ENCODE measurements at regions not wholly inside any gene's neighbourhood (a gene's known extent, or its start where the extent isn't known, plus 50 kb on each side); places are given as distances from the start of the nearest gene placed in this dataset.
A peak's percentile ranks its signal among the peaks of the same experiment; 100 is the strongest.

DNA sequence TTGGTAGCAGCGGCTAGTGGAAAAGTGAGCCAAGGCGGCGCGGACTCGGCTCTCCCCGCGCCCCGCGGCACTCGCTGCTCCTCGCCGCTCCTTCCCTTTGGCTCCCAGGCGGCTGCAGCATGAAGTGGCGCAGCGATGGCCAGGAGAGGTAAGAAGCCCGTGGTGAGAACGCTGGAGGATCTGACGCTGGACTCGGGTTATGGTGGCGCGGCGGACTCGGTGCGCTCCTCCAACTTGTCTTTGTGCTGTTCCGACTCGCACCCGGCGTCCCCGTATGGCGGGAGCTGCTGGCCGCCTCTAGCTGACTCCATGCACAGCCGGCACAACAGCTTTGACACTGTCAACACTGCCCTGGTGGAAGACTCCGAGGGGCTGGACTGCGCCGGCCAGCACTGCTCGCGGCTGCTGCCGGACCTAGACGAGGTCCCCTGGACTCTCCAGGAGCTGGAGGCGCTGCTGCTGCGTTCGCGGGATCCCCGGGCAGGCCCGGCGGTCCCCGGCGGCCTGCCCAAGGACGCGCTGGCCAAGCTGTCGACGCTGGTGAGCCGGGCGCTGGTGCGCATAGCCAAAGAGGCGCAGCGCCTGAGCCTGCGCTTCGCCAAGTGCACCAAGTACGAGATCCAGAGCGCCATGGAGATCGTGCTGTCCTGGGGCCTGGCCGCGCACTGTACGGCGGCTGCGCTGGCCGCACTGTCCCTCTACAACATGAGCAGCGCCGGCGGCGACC is 225.6 kb upstream of the CRY1 start:
- DNase-seq (ENCODE audit: low read depth in 4 of 4, low spot score in 3 of 4) = peak in 1 of 4 donors; percentile 45

DNA sequence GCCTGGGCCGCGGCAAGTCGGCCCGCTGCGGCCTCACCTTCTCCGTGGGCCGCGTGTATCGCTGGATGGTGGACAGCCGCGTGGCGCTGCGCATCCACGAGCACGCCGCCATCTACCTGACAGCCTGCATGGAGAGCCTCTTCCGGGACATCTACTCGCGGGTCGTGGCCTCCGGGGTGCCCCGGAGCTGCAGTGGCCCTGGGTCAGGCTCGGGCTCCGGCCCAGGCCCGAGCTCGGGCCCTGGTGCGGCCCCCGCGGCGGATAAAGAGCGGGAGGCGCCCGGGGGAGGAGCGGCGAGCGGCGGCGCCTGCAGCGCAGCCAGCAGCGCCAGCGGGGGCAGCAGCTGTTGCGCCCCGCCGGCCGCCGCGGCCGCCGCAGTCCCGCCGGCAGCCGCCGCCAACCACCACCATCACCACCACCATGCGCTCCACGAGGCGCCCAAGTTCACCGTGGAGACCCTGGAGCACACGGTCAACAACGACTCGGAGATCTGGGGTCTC is 226.2 kb upstream of the CRY1 start:
- DNase-seq (ENCODE audit: low read depth in 4 of 4, low spot score in 3 of 4) = no peak

DNA sequence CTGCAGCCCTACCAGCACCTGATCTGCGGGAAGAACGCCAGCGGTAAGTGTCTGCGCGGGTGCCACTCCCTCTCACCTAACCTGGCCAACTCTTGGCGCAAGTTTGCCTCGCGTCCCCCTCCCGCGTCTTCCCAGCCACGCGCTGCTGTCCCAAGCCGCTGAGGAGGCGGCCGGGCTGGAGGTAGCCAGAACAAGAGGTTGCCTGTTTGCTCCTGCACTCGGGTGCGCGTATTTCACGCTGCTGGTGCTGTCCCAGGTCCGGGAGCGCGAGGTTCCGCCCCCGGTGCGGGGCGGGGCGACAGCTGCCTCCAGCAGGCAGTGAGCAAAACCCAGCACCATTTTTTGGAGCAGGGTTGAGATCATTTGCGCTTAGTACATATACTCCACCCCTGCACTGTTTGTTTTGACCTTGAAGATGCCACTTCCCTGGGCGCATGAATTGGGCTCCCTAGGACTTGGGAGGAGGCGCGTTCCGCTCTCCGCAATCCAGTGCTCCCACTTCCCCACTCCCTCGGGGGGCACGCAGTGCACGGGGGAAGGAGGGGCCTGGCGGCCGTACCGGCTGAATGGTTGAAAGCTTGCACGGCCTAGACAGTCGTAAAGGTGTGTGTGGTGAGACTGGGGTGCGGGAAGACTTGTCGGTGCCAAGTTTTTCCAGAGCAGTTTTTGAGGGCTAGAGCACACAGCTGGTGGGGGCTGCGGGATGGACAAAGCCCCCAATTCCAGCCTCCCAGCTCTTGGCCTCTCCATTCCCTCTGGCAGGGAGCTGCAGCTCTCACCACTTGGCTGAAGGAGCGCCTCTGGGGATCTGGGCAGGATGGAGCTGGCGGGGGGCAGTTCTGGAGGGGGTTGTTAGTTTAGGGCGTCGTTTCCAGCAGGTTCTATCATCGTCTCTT is 226.9 kb upstream of the CRY1 start:
- DNase-seq (ENCODE audit: low read depth in 4 of 4, low spot score in 3 of 4) = peak in 1 of 4 donors; percentile 18

DNA sequence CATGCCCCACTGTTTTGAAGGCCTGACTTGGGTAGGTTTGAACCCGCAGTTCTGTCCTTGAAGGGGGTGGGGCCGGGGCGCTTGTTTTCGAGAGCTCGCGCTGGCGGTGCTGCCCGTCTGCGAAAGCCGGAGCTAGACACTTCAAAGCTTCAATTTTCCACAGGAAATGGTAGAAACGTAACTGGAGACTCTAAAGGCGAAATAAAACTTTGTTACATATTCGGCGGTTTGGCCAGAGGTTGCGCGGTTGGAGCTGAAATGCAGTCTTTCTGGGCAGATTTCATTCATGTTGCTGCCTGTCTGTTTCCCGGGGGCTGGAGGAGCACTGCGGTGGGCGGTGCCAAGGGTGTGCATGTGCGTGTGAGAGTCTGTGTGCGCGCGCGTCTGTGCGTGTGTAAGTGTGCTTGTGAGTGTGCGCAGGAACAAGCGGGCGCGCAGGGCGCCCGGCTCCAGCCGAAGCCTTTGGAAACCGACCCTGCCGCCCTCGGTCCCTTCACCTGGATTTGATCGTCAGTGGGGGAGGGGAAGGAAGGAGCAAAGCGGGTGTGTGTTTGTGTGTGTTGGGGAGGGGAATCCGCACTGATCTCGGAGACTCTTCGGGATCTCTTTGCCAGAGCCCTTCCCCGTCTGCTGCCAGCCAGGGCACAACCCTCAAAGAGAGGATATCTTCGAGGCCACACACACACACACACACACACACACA is 227.7 kb upstream of the CRY1 start:
- DNase-seq (ENCODE audit: low read depth in 4 of 4, low spot score in 3 of 4) = peak in 1 of 4 donors; percentile 18

DNA sequence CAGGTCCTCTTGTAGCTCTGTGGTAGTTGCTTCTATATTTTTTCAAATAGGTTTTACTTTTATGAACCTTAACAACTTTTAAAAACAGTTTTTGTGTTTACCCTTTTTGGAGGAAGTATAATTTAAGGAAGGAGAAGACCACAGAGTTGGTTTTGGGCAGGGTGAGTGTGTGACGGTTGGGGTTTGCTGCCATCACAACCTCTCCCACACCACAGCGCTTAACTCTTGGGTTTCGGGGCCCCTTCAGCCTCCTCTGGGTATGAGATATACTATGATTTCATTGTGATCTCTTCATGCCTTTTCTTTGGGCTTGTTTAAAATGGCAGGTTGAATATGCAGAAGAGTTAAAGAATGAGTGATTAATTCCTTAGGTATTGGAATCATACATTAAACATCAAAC is 228.7 kb upstream of the CRY1 start:
- no peak for DNase-seq (ENCODE audit: low read depth in 4 of 4, low spot score in 3 of 4)

DNA sequence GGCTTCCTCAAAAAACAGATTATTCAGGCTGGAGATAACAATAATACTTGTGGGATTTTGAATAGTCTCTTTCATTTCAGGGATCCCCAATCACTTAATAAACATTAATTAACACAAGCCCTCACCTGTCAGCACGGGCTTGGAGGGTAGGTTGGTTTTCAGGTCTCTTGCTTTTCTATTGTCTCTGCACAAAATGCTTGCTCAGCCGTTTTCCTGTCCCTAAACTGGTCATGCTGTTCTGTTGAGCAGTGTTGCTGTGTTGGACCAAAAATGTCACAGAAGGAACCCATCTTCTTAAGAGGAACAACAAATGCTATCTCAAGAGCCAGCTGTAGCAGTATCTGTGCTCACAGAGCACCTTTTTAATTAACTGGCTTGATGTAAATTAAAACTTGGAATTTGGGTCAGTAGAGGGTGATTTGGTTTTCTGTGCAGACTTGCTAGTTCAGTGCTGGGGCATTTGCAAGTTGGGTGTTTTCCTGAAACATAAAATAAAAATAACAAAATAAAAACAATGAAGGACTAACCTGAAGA is 231.8 kb upstream of the CRY1 start:
- DNase-seq (ENCODE audit: low read depth in 4 of 4, low spot score in 3 of 4) = no peak

DNA sequence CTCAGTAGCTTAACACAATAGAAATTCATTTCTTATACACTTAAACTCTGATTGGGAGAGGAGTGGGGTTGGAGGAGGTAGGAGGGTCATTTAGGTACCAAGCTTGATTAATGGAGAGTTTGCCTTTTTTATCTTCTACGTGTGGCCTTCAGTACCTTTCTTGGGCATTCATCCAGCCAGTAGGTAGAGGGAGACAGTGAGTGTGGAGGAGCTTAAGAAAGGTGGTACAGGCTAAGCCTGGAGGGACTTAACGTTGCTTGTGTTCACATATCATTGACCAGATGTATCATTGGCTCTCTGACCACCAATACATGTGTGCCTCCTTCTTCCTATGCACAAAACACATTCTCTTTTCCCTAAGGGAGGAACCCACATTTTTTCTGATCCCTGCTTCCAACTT is 232.9 kb upstream of the CRY1 start:
- DNase-seq (ENCODE audit: low read depth in 4 of 4, low spot score in 3 of 4) = no peak

DNA sequence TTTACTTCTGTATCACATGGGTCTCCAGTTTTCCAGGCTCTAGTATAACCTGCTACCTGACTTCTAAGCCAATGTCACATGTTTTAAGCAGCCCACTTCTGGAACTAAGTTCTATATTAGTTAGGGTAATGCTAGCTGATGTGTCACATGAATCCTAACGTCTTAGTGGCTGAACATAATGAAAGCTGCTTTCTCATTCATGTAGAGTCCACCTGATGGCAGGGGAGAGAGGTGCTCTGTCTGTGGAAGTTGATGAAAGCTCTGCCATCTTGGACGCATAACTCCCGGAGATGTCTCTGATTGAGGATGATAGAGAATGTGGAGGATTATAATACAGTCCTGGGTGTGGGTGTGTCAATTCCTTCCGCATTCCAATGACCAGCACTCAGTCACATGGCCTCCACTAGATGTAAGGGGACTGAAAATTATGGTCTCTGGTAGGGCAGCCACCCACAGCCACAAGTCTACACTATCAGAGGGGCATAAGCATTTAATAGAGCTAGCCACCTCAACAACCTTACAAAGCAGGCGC is 234.4 kb upstream of the CRY1 start:
- no peak for DNase-seq (ENCODE audit: low read depth in 4 of 4, low spot score in 3 of 4)

DNA sequence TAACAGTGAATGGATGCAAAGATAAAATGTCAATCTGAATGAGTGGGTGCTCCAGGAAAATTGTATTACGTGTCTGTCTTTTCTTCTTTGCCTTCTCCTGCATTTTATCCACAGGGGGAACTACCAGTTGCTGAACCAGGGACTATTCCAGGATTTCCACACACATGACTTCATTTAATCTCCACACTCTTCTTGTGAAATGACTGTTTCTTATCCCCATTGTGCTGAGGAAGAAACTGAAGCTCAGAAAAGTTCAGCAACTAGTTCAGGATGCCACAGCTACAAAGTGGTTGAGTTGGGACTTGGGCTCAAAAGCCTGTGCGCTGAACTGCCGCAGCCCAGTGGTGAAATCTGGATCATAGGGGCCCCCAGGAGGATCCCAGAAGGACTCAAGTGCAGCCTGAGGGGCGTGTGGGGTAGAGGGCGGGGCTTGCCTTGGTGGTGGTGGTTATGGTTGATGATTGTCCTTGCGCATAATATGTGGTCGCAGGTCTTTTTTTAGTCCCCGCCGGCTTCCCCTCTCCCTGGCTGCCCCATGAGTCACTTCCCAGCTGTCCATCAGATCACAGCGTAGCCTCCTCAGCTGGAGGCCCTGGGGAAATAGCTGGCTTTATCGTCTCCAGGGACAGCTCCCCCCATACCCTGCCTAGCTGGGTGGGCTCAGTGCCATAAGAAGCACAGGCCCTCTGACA is 235.2 kb upstream of the CRY1 start:
- DNase-seq (ENCODE audit: low read depth in 4 of 4, low spot score in 3 of 4) = no peak

DNA sequence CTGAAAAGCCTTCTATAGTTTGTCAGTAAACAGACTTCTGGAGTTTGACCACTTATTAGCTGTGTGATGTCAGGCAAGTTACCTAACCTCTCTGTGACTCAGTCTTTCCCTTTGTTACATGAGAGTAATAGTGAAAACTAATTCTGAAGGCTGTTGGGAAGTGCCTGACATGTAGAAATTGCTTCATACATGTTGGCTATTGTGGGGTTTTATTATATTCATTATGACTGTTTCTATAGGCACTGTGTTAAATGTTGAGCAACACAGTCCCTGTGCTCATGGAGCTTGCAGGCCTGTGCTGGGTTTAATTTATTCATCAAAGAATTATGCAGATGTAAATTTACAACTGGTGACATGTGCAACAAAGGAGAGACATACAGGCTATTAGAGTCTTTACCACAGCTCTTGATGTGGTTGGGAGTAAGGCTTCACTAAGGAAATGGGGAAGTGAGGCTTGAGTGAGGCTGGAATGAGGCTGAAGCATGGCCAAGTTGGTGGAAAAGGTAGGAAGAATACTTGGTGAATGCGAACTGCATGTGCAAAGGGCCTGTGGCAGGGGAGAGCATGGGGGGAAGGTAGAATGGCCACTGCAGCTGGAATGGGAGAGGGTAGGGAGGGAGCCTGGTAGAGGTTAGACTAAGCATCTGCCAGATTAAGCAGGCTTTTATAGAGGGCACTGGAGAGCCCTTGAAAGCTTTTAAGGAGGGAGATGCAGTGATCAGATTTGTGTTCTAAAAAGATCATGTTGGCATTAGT is 236.4 kb upstream of the CRY1 start:
- no peak for DNase-seq (ENCODE audit: low read depth in 4 of 4, low spot score in 3 of 4)

DNA sequence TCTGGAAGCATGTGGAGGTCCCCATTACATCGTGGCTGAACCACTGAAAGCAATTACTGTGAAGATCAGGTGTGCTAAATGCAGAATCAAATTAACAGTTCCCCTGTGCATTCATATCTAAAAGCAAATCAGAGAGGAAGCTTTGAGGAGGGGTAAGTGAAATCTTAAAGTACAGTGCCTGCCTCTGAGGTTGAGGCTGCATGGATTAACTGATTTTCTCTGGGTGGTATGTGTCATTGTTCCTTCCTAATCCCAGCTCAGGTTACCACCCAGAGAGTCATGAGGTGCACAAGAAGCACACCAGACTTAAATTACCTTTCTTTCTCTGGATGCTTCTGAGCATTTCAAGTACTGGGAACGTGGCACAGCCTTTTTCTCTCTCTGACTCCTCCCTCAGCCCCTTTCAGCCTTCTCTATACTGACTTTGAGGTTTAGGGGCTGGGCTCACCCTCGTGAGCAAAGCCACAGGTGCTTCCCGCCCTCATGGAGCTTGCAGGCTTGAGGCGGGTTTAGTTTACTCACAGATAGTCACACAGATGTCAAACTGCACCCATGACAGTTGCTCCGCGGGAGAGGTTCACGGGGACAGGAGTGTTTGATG is 237.6 kb upstream of the CRY1 start:
- DNase-seq (ENCODE audit: low read depth in 4 of 4, low spot score in 3 of 4) = no peak

DNA sequence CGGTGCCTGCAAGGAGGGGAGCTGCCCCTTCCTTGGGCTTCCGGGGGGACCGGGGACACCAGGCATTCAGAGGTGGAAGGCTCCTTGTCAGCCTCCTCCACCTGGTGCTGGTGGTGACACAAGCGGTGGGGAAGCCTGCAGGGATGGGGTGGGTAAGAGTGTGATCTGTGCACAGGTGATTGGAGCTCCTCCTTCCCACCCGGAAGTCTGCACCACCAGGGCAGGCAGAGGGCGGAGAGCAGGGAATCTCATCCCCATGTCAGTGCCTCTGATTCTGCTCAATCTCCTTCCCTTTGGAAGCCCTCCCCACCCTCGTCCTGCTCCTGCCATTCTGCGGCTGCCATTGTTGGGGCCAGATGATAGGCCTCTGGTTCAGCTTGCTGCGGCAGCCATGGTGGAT is 238.1 kb upstream of the CRY1 start:
- no peak for DNase-seq (ENCODE audit: low read depth in 4 of 4, low spot score in 3 of 4)

DNA sequence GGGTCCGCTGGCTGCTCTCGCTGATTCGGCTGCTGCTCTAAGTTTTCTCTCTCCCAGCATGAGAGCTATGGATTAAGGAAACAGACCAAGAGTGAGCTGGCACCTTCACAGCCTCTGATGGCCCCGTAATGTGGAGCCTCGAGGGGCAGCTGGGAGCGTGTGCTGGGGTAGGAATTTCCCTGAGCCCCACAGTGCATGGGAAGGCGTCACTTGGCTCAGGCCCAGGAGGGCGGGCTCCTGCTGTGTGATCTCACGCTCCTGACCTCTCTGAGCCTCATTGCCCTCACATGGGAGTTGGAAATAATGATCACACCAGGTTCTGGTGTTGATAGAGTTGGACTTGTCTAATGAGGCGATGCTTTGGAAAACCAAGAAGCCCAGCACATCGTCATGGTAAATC is 238.6 kb upstream of the CRY1 start:
- no peak for DNase-seq (ENCODE audit: low read depth in 4 of 4, low spot score in 3 of 4)

DNA sequence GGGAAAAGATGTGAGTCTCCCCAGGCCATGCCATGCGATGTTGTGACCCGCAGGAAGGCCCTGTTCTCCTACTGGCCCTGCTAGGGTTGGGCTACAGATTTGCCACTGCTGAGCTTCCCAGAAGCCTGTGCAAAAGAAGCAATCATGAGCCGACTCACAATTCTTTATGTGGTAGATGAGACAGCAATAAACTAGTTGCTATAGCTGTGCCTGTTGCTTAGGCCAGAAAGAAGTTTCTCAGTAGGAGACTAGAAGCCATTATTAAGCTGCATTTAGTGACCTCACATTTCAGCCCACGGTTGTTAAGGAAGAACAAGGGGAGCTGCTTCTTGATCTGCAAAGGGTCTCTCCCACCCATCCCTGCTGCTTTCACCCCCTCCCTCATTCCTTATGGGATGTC is 239.4 kb upstream of the CRY1 start:
- no peak for DNase-seq (ENCODE audit: low read depth in 4 of 4, low spot score in 3 of 4)

DNA sequence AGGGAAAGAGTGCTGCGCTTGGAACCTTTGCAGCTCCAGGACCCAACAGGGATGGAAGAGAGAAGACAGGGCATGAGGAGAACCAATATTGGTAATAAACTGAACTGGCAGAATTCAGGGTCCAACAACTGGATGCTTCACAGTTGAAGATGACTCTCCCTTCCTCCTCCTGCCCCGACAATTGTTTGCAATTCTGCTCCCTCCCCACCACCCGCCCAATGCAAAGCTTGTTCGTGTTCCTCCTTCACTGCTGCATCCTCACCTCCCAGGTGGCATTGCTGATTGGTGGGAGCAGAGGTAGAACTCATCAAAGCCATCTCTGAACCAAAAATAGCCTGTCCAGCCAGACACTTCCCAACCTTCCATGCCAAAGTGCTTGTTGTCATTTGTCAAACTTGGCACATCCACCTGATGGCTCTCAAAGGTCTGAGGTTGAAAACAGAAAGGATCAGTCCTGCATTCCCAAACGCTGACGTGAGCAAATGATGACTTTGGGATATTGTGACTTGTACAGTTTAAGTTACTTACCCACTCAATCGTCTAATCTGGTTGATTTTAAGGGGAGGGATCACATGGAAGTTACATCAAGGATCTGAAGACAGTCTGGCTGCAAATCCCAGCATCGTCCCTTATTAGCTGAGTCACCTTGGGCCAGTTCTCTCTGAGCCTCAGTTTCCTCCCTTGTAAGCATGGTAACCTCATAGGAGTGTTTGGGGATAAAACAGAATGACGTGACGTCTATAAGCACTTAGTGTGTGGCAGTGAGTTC is 242.6 kb upstream of the CRY1 start:
- no peak for DNase-seq (ENCODE audit: low read depth in 4 of 4, low spot score in 3 of 4)

DNA sequence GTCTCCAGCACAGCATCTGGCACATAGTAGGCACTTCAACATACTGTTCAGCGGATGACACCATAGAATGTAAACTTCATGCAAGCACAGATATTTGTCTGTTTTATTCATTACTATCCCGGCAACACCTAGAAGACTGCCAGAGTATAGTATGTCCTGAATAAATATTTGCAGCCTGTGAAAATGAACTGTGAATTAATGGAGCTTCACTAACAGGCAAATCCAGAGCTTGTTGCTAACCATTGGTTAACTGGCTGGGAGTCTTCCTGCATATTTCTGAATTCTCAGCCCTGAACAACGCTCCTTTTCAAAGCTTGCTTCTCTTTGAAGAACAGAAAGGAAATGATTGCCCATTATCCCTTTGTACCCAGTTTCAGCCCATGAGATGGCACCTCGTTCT is 243.3 kb upstream of the CRY1 start:
- no peak for DNase-seq (ENCODE audit: low read depth in 4 of 4, low spot score in 3 of 4)

DNA sequence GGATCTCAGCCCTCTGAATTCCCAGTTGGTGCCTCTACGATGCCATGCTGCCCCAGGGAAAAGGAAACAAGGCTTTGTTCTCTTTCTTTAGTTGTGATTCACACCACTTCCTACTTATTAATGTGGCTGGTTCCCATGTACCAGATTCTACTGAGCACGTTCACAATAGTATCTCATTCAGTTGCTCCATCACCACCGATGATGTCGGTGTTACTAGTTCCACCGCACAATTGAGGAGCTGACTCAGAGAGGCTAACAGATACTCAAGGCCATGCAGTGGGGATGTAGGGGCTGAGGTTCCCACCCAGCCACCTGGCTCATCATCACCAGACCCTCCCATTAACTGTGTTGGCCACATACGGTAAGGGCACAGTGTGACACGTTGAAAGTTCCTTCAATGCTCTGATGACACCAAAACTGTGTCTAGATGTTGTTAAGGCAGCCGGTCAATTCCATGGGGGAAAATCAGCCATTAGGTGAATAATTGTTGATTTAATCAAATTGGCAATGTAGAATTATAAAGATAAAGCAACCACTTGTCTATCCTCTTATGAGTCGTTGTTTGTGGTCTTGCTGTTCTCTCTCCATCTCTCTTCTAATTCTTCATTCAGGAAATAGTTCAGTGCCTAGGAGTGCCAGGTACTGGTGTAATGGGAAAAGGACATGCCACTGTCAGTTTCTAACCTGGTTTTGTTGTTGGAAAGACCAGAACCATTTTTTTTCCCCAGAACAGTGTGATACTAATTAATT is 244.2 kb upstream of the CRY1 start:
- DNase-seq (ENCODE audit: low read depth in 4 of 4, low spot score in 3 of 4) = no peak

DNA sequence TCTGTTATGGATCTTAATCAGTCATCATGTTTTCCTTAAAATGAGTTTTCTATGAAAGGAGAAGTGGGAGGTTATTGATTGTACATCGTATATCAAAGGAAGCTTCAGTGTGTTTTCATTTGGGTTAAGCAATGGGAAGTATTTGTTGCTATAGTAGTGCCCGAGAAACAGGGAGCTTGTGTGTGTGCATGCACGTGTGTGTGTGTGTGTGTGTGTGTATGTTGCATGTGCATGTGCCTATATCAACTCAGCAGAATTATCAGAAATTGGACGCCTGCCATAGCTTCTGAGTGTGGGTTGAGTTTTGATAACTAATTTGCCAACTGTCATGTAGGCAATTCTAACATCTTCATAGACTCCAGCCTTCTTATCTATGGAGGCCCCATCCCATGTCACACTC is 246.1 kb upstream of the CRY1 start:
- no peak for DNase-seq (ENCODE audit: low read depth in 4 of 4, low spot score in 3 of 4)

Data from right renal pelvis (tissue), 4 donors.